ENCODE measurements at regions not wholly inside any gene's neighbourhood (a gene's known extent, or its start where the extent isn't known, plus 50 kb on each side); places are given as distances from the start of the nearest gene placed in this dataset.

GRCh38 chr1:84755216-84755615, 65.0 kb upstream of the SSX2IP start:
- TF ChIP-seq, protein P1, sequence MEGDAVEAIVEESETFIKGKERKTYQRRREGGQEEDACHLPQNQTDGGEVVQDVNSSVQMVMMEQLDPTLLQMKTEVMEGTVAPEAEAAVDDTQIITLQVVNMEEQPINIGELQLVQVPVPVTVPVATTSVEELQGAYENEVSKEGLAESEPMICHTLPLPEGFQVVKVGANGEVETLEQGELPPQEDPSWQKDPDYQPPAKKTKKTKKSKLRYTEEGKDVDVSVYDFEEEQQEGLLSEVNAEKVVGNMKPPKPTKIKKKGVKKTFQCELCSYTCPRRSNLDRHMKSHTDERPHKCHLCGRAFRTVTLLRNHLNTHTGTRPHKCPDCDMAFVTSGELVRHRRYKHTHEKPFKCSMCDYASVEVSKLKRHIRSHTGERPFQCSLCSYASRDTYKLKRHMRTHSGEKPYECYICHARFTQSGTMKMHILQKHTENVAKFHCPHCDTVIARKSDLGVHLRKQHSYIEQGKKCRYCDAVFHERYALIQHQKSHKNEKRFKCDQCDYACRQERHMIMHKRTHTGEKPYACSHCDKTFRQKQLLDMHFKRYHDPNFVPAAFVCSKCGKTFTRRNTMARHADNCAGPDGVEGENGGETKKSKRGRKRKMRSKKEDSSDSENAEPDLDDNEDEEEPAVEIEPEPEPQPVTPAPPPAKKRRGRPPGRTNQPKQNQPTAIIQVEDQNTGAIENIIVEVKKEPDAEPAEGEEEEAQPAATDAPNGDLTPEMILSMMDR (IDR thresholded peaks at IDR 0.05; ENCODE audit: insufficient read depth, low read length): no peak
- no peak for TF ChIP-seq POLR2AphosphoS5 (IDR thresholded peaks at IDR 0.05; ENCODE audit: low read depth)

Data from HL-60 (cell line).